GM12864 (cell line): ENCODE measurements at regions not wholly inside any gene's neighbourhood (a gene's known extent, or its start where the extent isn't known, plus 50 kb on each side); places are given as distances from the start of the nearest gene placed in this dataset.

ENCODE experiments used
- DNase-seq: peaks from one replicate; pipeline ENCODE4 v3.0.0-alpha.2; 2011; ENCODE audit warnings: low read depth
- H3K4me3 ChIP-seq: 2 replicates; pipeline ENCODE4 v1.5.1; 2011; ENCODE audit warnings: mild to moderate bottlenecking, low read depth, low read length, control low read depth
- CTCF ChIP-seq: IDR thresholded peaks from 2 replicates; pipeline ENCODE4 v1.5.1; 2011; ENCODE audit warnings: low read depth, mild to moderate bottlenecking, moderate library complexity, low read length, control low read depth, inconsistent platforms; ENCODE audit errors: missing control alignments

GRCh38 chr6:74656453-74656852, 549.4 kb downstream of the COL12A1 start:
- no peak for DNase-seq
- H3K4me3 ChIP-seq: no peak overlapping the region
- no peak for TF ChIP-seq CTCF

- TF ChIP-seq CTCF: no peak
- H3K4me3 ChIP-seq: no peak overlapping the region
- no peak for DNase-seq
These were observed 551.6 kb downstream of the COL12A1 start for GRCh38 chr6:74654296-74654695.

GRCh38 chr6:74651948-74652842, 553.7 kb downstream of the COL12A1 start:
- DNase-seq: no peak
- H3K4me3 ChIP-seq: no peak overlapping the region
- no peak for TF ChIP-seq CTCF

- no peak for TF ChIP-seq CTCF
- no peak for DNase-seq
- H3K4me3 ChIP-seq: no peak overlapping the region
These were observed 555.2 kb downstream of the COL12A1 start for GRCh38 chr6:74650668-74651067.

GRCh38 chr6:74646461-74646860, 559.4 kb downstream of the COL12A1 start:
- no peak for DNase-seq
- H3K4me3 ChIP-seq: no peak overlapping the region
- TF ChIP-seq CTCF: no peak

GRCh38 chr6:74645108-74645849, 560.6 kb downstream of the COL12A1 start:
- no peak for DNase-seq
- no peak overlapping the region for H3K4me3 ChIP-seq
- TF ChIP-seq CTCF: no peak
